ENCODE measurements at regions not wholly inside any gene's neighbourhood (a gene's known extent, or its start where the extent isn't known, plus 50 kb on each side); places are given as distances from the start of the nearest gene placed in this dataset.

DNA sequence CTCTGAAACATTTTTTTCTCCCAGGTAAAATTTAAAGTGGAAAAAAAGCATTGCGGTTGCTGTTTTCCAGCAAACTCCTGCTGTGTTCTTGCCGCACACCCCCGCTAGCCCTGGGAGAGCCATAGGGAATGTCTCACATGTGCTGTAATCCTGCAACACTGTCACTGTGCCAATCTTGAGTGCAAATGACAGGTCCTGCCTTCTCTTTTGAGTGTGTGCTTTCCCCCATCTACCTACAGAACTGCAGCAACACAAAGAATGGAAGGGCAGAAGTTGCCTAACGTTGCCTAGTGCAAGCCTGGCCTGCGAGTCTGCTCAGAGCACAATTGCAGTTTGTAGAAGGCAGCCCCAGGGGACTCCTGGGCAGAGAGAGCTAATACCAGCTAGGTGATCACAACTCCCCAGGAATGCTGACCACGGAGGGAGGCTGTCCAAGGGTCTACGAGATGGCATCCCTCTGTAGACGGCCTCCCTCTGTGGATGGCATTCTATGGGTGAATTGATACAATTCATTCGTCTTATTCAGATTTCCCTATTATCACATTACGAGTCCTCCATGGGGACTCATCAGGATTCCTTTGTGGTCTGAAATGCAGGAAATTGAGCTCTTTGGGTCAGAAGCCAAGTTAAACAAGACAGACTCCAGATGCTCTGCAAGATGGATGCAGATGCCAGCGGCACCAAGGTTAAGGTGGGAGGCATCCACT is 172.6 kb upstream of the S1PR3 start:
- CTCF ChIA-PET: no interaction called here
- TF ChIP-seq SIN3A (IDR thresholded peaks at IDR 0.05; ENCODE audit: borderline replicate concordance, insufficient read depth, low read depth, low read length): no peak
- no peak for TF ChIP-seq POLR2AphosphoS5 (IDR thresholded peaks at IDR 0.05; ENCODE audit: low read depth, low read length)
- no peak for ATAC-seq

DNA sequence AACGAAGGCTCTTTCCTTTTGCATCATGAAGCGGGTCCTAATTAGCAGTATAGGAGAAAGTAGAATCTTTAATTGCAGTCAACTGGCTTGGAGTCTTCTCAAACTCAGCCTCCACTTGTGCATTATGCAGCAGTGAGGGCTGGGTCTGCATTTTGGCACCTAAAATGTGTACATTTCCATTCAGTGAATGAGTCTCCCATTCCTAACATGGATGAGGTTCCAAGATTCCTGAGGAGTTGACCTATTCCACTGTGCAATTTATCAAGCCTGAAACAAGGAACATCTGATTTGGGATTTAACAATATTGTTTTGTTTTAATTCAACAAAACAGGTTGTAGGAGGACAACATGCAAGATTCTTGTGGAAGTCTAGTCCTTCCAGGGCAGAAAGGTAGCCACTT is 171.8 kb upstream of the S1PR3 start:
- no peak overlapping the region for H3K27ac ChIP-seq (ENCODE audit: low read length)
- H3K4me1 ChIP-seq (ENCODE audit: control insufficient read depth, insufficient read depth, low read length): no peaks in the 10 kb centered on the region
- no peak overlapping the region for H3K4me3 ChIP-seq (ENCODE audit: low read depth in 2 of 2, low read length in 2 of 2)
- no peaks in the 10 kb centered on the region for H3K36me3 ChIP-seq (ENCODE audit: control insufficient read depth, insufficient read depth, low read length)
- H3K27me3 ChIP-seq (ENCODE audit: control insufficient read depth, insufficient read depth, low read length): no peaks in the 10 kb centered on the region
- no TSS peak for BruUV-seq (replicated peaks)
- TF ChIP-seq TCF7L2 (IDR thresholded peaks at IDR 0.05; ENCODE audit: low read depth, low read length) (no peak), SIN3A (IDR thresholded peaks at IDR 0.05; ENCODE audit: borderline replicate concordance, insufficient read depth, low read depth, low read length) (no peak), POLR2AphosphoS5 (IDR thresholded peaks at IDR 0.05; ENCODE audit: low read depth, low read length) (no peak)
- TF ChIP-seq, protein P1, sequence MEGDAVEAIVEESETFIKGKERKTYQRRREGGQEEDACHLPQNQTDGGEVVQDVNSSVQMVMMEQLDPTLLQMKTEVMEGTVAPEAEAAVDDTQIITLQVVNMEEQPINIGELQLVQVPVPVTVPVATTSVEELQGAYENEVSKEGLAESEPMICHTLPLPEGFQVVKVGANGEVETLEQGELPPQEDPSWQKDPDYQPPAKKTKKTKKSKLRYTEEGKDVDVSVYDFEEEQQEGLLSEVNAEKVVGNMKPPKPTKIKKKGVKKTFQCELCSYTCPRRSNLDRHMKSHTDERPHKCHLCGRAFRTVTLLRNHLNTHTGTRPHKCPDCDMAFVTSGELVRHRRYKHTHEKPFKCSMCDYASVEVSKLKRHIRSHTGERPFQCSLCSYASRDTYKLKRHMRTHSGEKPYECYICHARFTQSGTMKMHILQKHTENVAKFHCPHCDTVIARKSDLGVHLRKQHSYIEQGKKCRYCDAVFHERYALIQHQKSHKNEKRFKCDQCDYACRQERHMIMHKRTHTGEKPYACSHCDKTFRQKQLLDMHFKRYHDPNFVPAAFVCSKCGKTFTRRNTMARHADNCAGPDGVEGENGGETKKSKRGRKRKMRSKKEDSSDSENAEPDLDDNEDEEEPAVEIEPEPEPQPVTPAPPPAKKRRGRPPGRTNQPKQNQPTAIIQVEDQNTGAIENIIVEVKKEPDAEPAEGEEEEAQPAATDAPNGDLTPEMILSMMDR (IDR thresholded peaks at IDR 0.05): no peak
- TF ChIP-seq, protein P2, sequence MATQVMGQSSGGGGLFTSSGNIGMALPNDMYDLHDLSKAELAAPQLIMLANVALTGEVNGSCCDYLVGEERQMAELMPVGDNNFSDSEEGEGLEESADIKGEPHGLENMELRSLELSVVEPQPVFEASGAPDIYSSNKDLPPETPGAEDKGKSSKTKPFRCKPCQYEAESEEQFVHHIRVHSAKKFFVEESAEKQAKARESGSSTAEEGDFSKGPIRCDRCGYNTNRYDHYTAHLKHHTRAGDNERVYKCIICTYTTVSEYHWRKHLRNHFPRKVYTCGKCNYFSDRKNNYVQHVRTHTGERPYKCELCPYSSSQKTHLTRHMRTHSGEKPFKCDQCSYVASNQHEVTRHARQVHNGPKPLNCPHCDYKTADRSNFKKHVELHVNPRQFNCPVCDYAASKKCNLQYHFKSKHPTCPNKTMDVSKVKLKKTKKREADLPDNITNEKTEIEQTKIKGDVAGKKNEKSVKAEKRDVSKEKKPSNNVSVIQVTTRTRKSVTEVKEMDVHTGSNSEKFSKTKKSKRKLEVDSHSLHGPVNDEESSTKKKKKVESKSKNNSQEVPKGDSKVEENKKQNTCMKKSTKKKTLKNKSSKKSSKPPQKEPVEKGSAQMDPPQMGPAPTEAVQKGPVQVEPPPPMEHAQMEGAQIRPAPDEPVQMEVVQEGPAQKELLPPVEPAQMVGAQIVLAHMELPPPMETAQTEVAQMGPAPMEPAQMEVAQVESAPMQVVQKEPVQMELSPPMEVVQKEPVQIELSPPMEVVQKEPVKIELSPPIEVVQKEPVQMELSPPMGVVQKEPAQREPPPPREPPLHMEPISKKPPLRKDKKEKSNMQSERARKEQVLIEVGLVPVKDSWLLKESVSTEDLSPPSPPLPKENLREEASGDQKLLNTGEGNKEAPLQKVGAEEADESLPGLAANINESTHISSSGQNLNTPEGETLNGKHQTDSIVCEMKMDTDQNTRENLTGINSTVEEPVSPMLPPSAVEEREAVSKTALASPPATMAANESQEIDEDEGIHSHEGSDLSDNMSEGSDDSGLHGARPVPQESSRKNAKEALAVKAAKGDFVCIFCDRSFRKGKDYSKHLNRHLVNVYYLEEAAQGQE (IDR thresholded peaks at IDR 0.05; ENCODE audit: insufficient read depth in 1 of 2, low read depth in 2 of 2, low read length in 1 of 2): no peak
- ChIA-PET POLR2A (no interaction called here), CTCF (no interaction called here)
- no peak for DNase-seq (ENCODE audit: low read depth, low spot score)
- intact Hi-C loops (cut with micrococcal nuclease; ENCODE audit: unreplicated experiment) (no loop called here), in situ Hi-C loops (cut with HindIII; ENCODE audit: low pct_unique_long_range_greater_than_20kb, low sequenced_read_pairs) (no loop called here)
- ATAC-seq: no peak
- no peaks in the 10 kb centered on the region for H3K9me3 ChIP-seq (ENCODE audit: control insufficient read depth, insufficient read depth, low read depth, low read length)

More for the DNA sequence above, 172.6 kb upstream of the S1PR3 start:
- Histone ChIP-seq H3K27ac (ENCODE audit: low read length) (no peak overlapping the region), H3K9me3 (ENCODE audit: control insufficient read depth, insufficient read depth, low read depth, low read length) (no peaks in the 10 kb centered on the region), H3K36me3 (ENCODE audit: control insufficient read depth, insufficient read depth, low read length) (no peaks in the 10 kb centered on the region), H3K4me3 (ENCODE audit: low read depth in 2 of 2, low read length in 2 of 2) (no peak overlapping the region), H3K27me3 (ENCODE audit: control insufficient read depth, insufficient read depth, low read length) (no peaks in the 10 kb centered on the region), H3K4me1 (ENCODE audit: control insufficient read depth, insufficient read depth, low read length) (no peaks in the 10 kb centered on the region)
- in situ Hi-C loops (cut with HindIII; ENCODE audit: low pct_unique_long_range_greater_than_20kb, low sequenced_read_pairs): no loop called here
- intact Hi-C loops (cut with micrococcal nuclease; ENCODE audit: unreplicated experiment): no loop called here
- no peak for DNase-seq (ENCODE audit: low read depth, low spot score)
- no TSS peak for BruUV-seq (replicated peaks)
- POLR2A ChIA-PET: no interaction called here

DNA sequence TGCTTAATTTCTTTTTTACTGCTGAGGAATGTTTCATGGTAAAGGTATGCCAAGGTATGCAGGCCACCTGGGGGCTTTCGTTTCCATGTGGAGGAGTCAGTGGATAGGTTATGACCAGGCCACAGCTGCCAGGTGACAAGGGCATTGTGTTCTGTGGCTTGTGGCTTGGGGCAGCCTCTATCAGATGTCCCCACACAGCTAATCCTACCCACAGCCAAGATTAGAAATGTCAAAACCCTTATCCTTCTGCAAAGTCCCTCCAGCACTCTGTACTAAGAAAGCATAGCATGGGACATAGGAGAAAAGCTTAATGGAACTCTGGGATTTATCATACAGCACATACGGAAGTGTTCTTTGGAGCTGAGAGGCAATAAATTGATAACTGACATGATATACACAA is 171.2 kb upstream of the S1PR3 start:
- POLR2A ChIA-PET: no interaction called here
- intact Hi-C loops (cut with micrococcal nuclease; ENCODE audit: unreplicated experiment) (no loop called here), in situ Hi-C loops (cut with HindIII; ENCODE audit: low pct_unique_long_range_greater_than_20kb, low sequenced_read_pairs) (no loop called here)
- H3K4me3 ChIP-seq (ENCODE audit: low read depth in 2 of 2, low read length in 2 of 2): no peak overlapping the region
- BruUV-seq (replicated peaks): no TSS peak
- no peak for ATAC-seq
- CTCF ChIA-PET: no interaction called here
- H3K27me3 ChIP-seq (ENCODE audit: control insufficient read depth, insufficient read depth, low read length): no peaks in the 10 kb centered on the region
- no peaks in the 10 kb centered on the region for H3K36me3 ChIP-seq (ENCODE audit: control insufficient read depth, insufficient read depth, low read length)
- H3K4me1 ChIP-seq (ENCODE audit: control insufficient read depth, insufficient read depth, low read length): no peaks in the 10 kb centered on the region
- no peak overlapping the region for H3K27ac ChIP-seq (ENCODE audit: low read length)
- H3K9me3 ChIP-seq (ENCODE audit: control insufficient read depth, insufficient read depth, low read depth, low read length): no peaks in the 10 kb centered on the region
- TF ChIP-seq, protein P1 (IDR thresholded peaks at IDR 0.05): no peak
- TF ChIP-seq TCF7L2 (IDR thresholded peaks at IDR 0.05; ENCODE audit: low read depth, low read length): no peak
- no peak for TF ChIP-seq SIN3A (IDR thresholded peaks at IDR 0.05; ENCODE audit: borderline replicate concordance, insufficient read depth, low read depth, low read length)
- no peak for TF ChIP-seq POLR2AphosphoS5 (IDR thresholded peaks at IDR 0.05; ENCODE audit: low read depth, low read length)
- TF ChIP-seq, protein P2 (IDR thresholded peaks at IDR 0.05; ENCODE audit: insufficient read depth in 1 of 2, low read depth in 2 of 2, low read length in 1 of 2): no peak
- no peak for DNase-seq (ENCODE audit: low read depth, low spot score)
